ENCODE measurements at regions not wholly inside any gene's neighbourhood (a gene's known extent, or its start where the extent isn't known, plus 50 kb on each side); places are given as distances from the start of the nearest gene placed in this dataset.
A peak's percentile ranks its signal among the peaks of the same experiment; 100 is the strongest.

DNA sequence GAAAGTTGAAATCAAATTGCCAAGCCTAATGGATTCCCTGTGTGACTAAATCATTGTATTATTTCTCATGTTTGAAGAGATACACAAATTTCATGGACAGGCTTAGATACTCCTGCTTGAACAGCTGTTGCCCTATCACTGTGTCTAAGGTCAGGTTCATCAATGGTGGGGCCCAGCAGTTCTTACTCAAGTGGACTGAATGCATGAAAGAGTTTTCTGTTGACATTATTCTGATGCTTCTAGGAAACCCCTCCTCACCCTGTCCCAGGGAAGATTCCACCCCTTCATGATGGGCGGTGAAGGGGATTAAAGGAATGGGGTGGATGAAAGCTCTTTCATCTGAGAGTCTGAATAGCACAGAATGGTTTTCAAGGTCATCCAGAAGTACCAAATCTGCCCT is 148.8 kb downstream of the INO80D start:
- FAIRE-seq: no peak
- TF ChIP-seq EHF (CRISPR knock-in tag; IDR thresholded peaks at IDR 0.05) (no peak), MAFK (IDR thresholded peaks at IDR 0.05; ENCODE audit: partially characterized antibody) (no peak), ZFP36 (IDR thresholded peaks at IDR 0.05; ENCODE audit: borderline replicate concordance, partially characterized antibody) (no peak), HMGXB4 (CRISPR knock-in tag; IDR thresholded peaks at IDR 0.05; ENCODE audit: borderline replicate concordance) (no peak), PBX3 (IDR thresholded peaks at IDR 0.05) (no peak), FOXS1 (CRISPR knock-in tag; IDR thresholded peaks at IDR 0.05) (no peak), FOSL2 (IDR thresholded peaks at IDR 0.05) (no peak), FOSL2 (CRISPR knock-in tag; IDR thresholded peaks at IDR 0.05) (no peak), USF2 (IDR thresholded peaks at IDR 0.05) (no peak), EHMT2 (IDR thresholded peaks at IDR 0.05; ENCODE audit: low read depth) (no peak)
- no peak overlapping the region for H3K4me2 ChIP-seq
- H3K4me3 ChIP-seq: no peak overlapping the region
- no peak overlapping the region for H3K27ac ChIP-seq
- POLR2A ChIA-PET: no interaction called here
- DNase-seq (ENCODE audit: low read depth in 1 of 2, low spot score in 1 of 2): no peak
- WGBS (ENCODE audit: missing lambda C conversion rate): 77% methylated on average over 1 of the region's 1 CpG
- CTCF ChIA-PET: interaction anchor here (1.3 to 8.4 kb wide), 3 partner anchors 11 to 13 kb away, joined by 3 to 58 read pairs (median 24); no protein-coding TSS in a partner anchor
- no peaks in the 10 kb centered on the region for H3K9me3 ChIP-seq
- H3K4me1 ChIP-seq: no peaks in the 10 kb centered on the region
- ATAC-seq: no peak

DNA sequence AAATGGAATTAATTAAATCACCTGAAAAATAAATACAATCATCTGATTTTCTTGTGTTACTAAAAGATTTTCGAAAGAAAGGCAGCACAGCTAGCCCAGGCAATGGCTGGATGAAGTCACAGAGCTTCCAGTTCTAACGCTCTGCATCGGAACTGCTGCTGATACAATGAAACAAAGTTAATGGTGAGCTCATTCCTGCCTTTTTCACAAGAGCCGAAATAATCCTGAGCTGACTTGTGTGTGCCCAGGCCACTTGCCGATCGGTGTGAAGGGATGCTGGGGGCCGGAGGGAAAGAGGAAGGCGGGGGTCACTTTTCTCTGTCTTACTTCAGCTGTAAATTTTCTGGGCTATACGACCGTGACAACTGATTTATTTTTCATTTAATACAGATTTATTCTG is 149.5 kb downstream of the INO80D start:
- TF ChIP-seq USF2 (IDR thresholded peaks at IDR 0.05) (no peak), EP300 (IDR thresholded peaks at IDR 0.05) (no peak)
- CTCF ChIA-PET: interaction anchor here (0.8 to 8.4 kb wide), 7 partner anchors 8 to 127 kb away, joined by 3 to 58 read pairs (median 4); no protein-coding TSS in a partner anchor

DNA sequence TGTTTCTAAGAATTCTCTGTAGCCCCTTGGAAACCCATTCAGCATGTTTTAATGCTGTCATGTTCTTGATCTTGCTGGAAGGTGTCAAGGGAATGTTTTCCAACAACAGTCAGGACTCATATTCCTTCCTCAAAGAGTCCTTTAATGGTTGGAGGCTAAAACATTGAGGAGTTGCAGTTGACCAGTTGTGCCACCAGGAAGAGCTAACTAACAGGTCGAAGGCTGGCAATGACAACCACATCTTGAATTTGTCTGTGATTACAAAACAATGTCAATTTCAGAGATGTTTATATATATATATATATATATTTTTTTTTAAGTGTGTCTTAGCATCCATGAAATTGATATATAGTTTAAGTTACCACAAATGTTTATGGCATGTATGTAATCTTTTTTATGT is 151.5 kb downstream of the INO80D start:
- H3K4me2 ChIP-seq: no peak overlapping the region
- 0 out of 3 replicates have a peak, but pooled peaks cover 2% of the 10 kb centered on the region for H3K4me1 ChIP-seq
- no peak for TF ChIP-seq USF2 (IDR thresholded peaks at IDR 0.05)
- TF ChIP-seq RAD21 (conservative IDR thresholded peaks at IDR 0.05 in 1 of 2, IDR thresholded peaks at IDR 0.05 in 1 of 2): peak in 1 of 2 experiments; percentile 37; a peak in 2 of 5 replicates
- ChIA-PET CTCF (interaction anchor here (0.7 to 8.4 kb wide), 4 partner anchors 9 to 1828 kb away, joined by 3 to 58 read pairs (median 7); no protein-coding TSS in a partner anchor), POLR2A (no interaction called here)
- ATAC-seq (peak; percentile 54 to 81; a peak in 4 of 6 replicates), DNase-seq (ENCODE audit: low read depth in 1 of 2, low spot score in 1 of 2) (peak; percentile 31 to 54), FAIRE-seq (no peak)
- no peaks in the 10 kb centered on the region for H3K9me3 ChIP-seq
- H3K27ac ChIP-seq: no peak overlapping the region
- 12% methylated on average over 1 of the region's 1 CpG for WGBS (ENCODE audit: missing lambda C conversion rate)
- H3K4me3 ChIP-seq: no peak overlapping the region

More for the DNA sequence above, 149.5 kb downstream of the INO80D start:
- FAIRE-seq (no peak), ATAC-seq (no peak), DNase-seq (ENCODE audit: low read depth in 1 of 2, low spot score in 1 of 2) (no peak)
- WGBS (ENCODE audit: missing lambda C conversion rate): 65% methylated on average over 10 of the region's 10 CpGs
- Histone ChIP-seq H3K27ac (no peak overlapping the region), H3K9me3 (no peaks in the 10 kb centered on the region), H3K4me2 (no peak overlapping the region), H3K4me1 (no peaks in the 10 kb centered on the region), H3K4me3 (no peak overlapping the region)
- POLR2A ChIA-PET: no interaction called here

- Histone ChIP-seq H3K9me3 (no peaks in the 10 kb centered on the region), H3K4me1 (0 out of 3 replicates have a peak, but pooled peaks cover 2% of the 10 kb centered on the region), H3K27ac (no peak overlapping the region), H3K4me2 (no peak overlapping the region), H3K4me3 (no peak overlapping the region)
- FAIRE-seq: no peak
- ATAC-seq: no peak
- CTCF ChIA-PET: interaction anchor here (1.2 kb wide), 1 partner anchor 1678 kb away, joined by 4 read pairs; no protein-coding TSS in a partner anchor
- POLR2A ChIA-PET: no interaction called here
- no peak for DNase-seq (ENCODE audit: low read depth in 1 of 2, low spot score in 1 of 2)
- 98% methylated on average over 2 of the region's 2 CpGs for whole genome bisulfite sequencing (ENCODE audit: missing lambda C conversion rate)
- no peak for TF ChIP-seq CEBPB (IDR thresholded peaks at IDR 0.05)
- TF ChIP-seq BCL3 (IDR thresholded peaks at IDR 0.05): no peak
- no peak for TF ChIP-seq ESRRA (IDR thresholded peaks at IDR 0.05; ENCODE audit: borderline replicate concordance, low read length)
- TF ChIP-seq MAZ (IDR thresholded peaks at IDR 0.05; ENCODE audit: borderline replicate concordance, low read depth, low read length): no peak
- no peak for TF ChIP-seq TP53 (CRISPR knock-in tag; IDR thresholded peaks at IDR 0.05)
- no peak for TF ChIP-seq ZSCAN20 (CRISPR knock-in tag; IDR thresholded peaks at IDR 0.05)
- TF ChIP-seq PHF8 (IDR thresholded peaks at IDR 0.05; ENCODE audit: borderline replicate concordance, low read depth): no peak
- TF ChIP-seq KDM1A (IDR thresholded peaks at IDR 0.05; ENCODE audit: low read depth): no peak
- TF ChIP-seq, protein P1, sequence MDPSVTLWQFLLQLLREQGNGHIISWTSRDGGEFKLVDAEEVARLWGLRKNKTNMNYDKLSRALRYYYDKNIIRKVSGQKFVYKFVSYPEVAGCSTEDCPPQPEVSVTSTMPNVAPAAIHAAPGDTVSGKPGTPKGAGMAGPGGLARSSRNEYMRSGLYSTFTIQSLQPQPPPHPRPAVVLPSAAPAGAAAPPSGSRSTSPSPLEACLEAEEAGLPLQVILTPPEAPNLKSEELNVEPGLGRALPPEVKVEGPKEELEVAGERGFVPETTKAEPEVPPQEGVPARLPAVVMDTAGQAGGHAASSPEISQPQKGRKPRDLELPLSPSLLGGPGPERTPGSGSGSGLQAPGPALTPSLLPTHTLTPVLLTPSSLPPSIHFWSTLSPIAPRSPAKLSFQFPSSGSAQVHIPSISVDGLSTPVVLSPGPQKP (IDR thresholded peaks at IDR 0.05; ENCODE audit: low read depth, low read length): no peak
- TF ChIP-seq GATA3 (IDR thresholded peaks at IDR 0.05; ENCODE audit: borderline replicate concordance): no peak
- TF ChIP-seq FOXS1 (CRISPR knock-in tag; IDR thresholded peaks at IDR 0.05): no peak
Measured at GRCh38 chr2:205932861-205933260, 153.1 kb downstream of the INO80D start.

All from A549 (cell line).